H9 (cell line): ENCODE measurements at regions not wholly inside any gene's neighbourhood (a gene's known extent, or its start where the extent isn't known, plus 50 kb on each side); places are given as distances from the start of the nearest gene placed in this dataset.

Experiments
- DNase-seq: peaks from one replicate; pipeline ENCODE4 v3.0.0-alpha.2; 2017
- H2AFZ ChIP-seq: one replicate; pipeline ENCODE4 v1.6.1; 2013; ENCODE audit warnings: mild to moderate bottlenecking, low read length, control low read depth, moderate library complexity
- H2AK5ac ChIP-seq: 2 replicates; pipeline ENCODE4 v1.6.1; 2013; ENCODE audit warnings: low read length, control low read depth, mixed read lengths; ENCODE audit not compliant: insufficient read length
- H2BK120ac ChIP-seq: one replicate; pipeline ENCODE4 v1.6.1; 2013; ENCODE audit warnings: low read depth, mild to moderate bottlenecking, low read length, control low read depth, inconsistent platforms; ENCODE audit not compliant: poor library complexity, severe bottlenecking
- H2BK12ac ChIP-seq: 2 replicates; pipeline ENCODE4 v1.6.1; 2013; ENCODE audit warnings: low read length, control low read depth, mixed read lengths, low read depth; ENCODE audit not compliant: insufficient read length
- H2BK15ac ChIP-seq: 2 replicates; pipeline ENCODE4 v1.6.1; 2013; ENCODE audit warnings: low read depth, low read length, control low read depth
- H2BK20ac ChIP-seq: one replicate; pipeline ENCODE4 v1.6.1; 2013; ENCODE audit warnings: low read depth, mild to moderate bottlenecking, low read length, control low read depth, inconsistent platforms; ENCODE audit not compliant: poor library complexity, severe bottlenecking
- H2BK5ac ChIP-seq: 2 replicates; pipeline ENCODE4 v1.6.1; 2013; ENCODE audit warnings: low read length, control low read depth, mixed read lengths; ENCODE audit not compliant: insufficient read length
- H3K14ac ChIP-seq: 2 replicates; pipeline ENCODE4 v1.6.1; 2013; ENCODE audit warnings: low read length, control low read depth; ENCODE audit not compliant: insufficient read depth
- H3K18ac ChIP-seq: 2 replicates; pipeline ENCODE4 v1.6.1; 2013; ENCODE audit warnings: low read depth, mild to moderate bottlenecking, mixed read lengths, low read length, control low read depth; ENCODE audit not compliant: insufficient read length
- H3K23ac ChIP-seq: 2 replicates; pipeline ENCODE4 v1.6.1; 2013; ENCODE audit warnings: low read length, control low read depth, mixed read lengths, low read depth; ENCODE audit not compliant: insufficient read length
- H3K23me2 ChIP-seq: 2 replicates; pipeline ENCODE4 v1.6.1; 2013; ENCODE audit warnings: low read depth, mild to moderate bottlenecking, mixed read lengths, low read length, control low read depth; ENCODE audit not compliant: insufficient read length, poor library complexity, severe bottlenecking
- H3K27ac ChIP-seq: 2 replicates; pipeline ENCODE4 v1.5.1; 2013; ENCODE audit warnings: low read length, control low read depth, mixed read lengths, low read depth; ENCODE audit not compliant: insufficient read length
- H3K27me3 ChIP-seq: 2 replicates; pipeline ENCODE4 v1.6.1; 2013; ENCODE audit warnings: low read length, control low read depth, inconsistent platforms; ENCODE audit not compliant: insufficient read depth
- H3K4ac ChIP-seq: 2 replicates; pipeline ENCODE4 v1.6.1; 2013; ENCODE audit warnings: low read depth, mild to moderate bottlenecking, control low read depth, inconsistent platforms, low read length, moderate library complexity
- H3K4me1 ChIP-seq: 2 replicates; pipeline ENCODE4 v1.6.1; 2013; ENCODE audit warnings: low read length, control low read depth, inconsistent platforms; ENCODE audit not compliant: insufficient read depth
- H3K4me2 ChIP-seq: 2 replicates; pipeline ENCODE4 v1.6.1; 2013; ENCODE audit warnings: low read length, control low read depth, mixed read lengths; ENCODE audit not compliant: insufficient read length, insufficient read depth
- H3K56ac ChIP-seq: 2 replicates; pipeline ENCODE4 v1.6.1; 2013; ENCODE audit warnings: low read depth, mild to moderate bottlenecking, mixed read lengths, low read length, control low read depth; ENCODE audit not compliant: insufficient read length
- H3K79me1 ChIP-seq: 2 replicates; pipeline ENCODE4 v1.6.1; 2013; ENCODE audit warnings: low read depth, mild to moderate bottlenecking, moderate library complexity, low read length, control low read depth, inconsistent platforms; ENCODE audit not compliant: insufficient read depth, poor library complexity, severe bottlenecking
- H3K79me2 ChIP-seq: 2 replicates; pipeline ENCODE4 v1.6.1; 2013; ENCODE audit warnings: low read length, control low read depth, inconsistent platforms; ENCODE audit not compliant: insufficient read depth
- H3K9ac ChIP-seq: 2 replicates; pipeline ENCODE4 v1.6.1; 2013; ENCODE audit warnings: low read length, control low read depth, mixed read lengths; ENCODE audit not compliant: insufficient read length; ENCODE audit errors: extremely low read depth
- H3K9me3 ChIP-seq: one replicate; pipeline ENCODE4 v1.6.1; 2013; ENCODE audit warnings: low read depth, low read length, inconsistent platforms; ENCODE audit not compliant: control insufficient read depth
- H3T11ph ChIP-seq: one replicate; pipeline ENCODE4 v1.6.1; 2013; ENCODE audit warnings: mild to moderate bottlenecking, low read length, control low read depth, inconsistent platforms
- H4K20me1 ChIP-seq: one replicate; pipeline ENCODE4 v1.6.1; 2013; ENCODE audit not compliant: control insufficient read depth, insufficient read length, insufficient read depth
- H4K5ac ChIP-seq: 2 replicates; pipeline ENCODE4 v1.6.1; 2013; ENCODE audit warnings: low read depth, mild to moderate bottlenecking, mixed read lengths, low read length, control low read depth; ENCODE audit not compliant: insufficient read length
- H4K8ac ChIP-seq: replicated peaks from 2 replicates; pipeline ENCODE4 v1.6.1; 2013; ENCODE audit warnings: low read length, control low read depth, mixed read lengths, low read depth; ENCODE audit not compliant: insufficient read length
- H4K91ac ChIP-seq: 2 replicates; pipeline ENCODE4 v1.6.1; 2013; ENCODE audit warnings: low read depth, mild to moderate bottlenecking, moderate library complexity, mixed read lengths, low read length, control low read depth; ENCODE audit not compliant: insufficient read length
- H3K27ac Mint-ChIP-seq, 3 experiments: 2 replicates in 2 of 3; 3 replicates in 1 of 3; pipeline ENCODE4 v1.8.0; 2020 to 2021; ENCODE audit warnings: mixed read lengths in 3 of 3, mild to moderate bottlenecking in 1 of 3, moderate library complexity in 1 of 3
- H3K27me3 Mint-ChIP-seq: 2 replicates; pipeline ENCODE4 v1.8.0; 2021; ENCODE audit warnings: low read depth, mild to moderate bottlenecking, moderate library complexity, mixed read lengths
- H3K36me3 Mint-ChIP-seq, 3 experiments: 2 replicates in 2 of 3; 3 replicates in 1 of 3; pipeline ENCODE4 v1.8.0; 2020 to 2021; ENCODE audit warnings: low read depth in 3 of 3, mixed read lengths in 3 of 3; ENCODE audit not compliant: insufficient read depth in 1 of 3
- H3K4me1 Mint-ChIP-seq, 2 experiments: 2 replicates each; pipeline ENCODE4 v1.8.0; 2020; ENCODE audit warnings: mixed read lengths in 2 of 2
- H3K4me3 Mint-ChIP-seq, 2 experiments: 2 replicates in 1 of 2; 3 replicates in 1 of 2; pipeline ENCODE4 v1.8.0; 2020 to 2021; ENCODE audit warnings: mild to moderate bottlenecking in 2 of 2, mixed read lengths in 2 of 2, moderate library complexity in 1 of 2
- H3K9me3 Mint-ChIP-seq, 2 experiments: 2 replicates in 1 of 2; 3 replicates in 1 of 2; pipeline ENCODE4 v1.8.0; 2020; ENCODE audit warnings: mild to moderate bottlenecking in 2 of 2, mixed read lengths in 2 of 2, moderate library complexity in 1 of 2
- CTCF ChIP-seq: fragments of 200-600 bp; sonication (generic); conservative IDR thresholded peaks from 3 replicates; pipeline ENCODE4 v1.8.0; 2021; ENCODE audit warnings: antibody characterized with exemption, mild to moderate bottlenecking

- peaks cover 0 to 13% (median 4%) of the 10 kb centered on the region in 3 experiments; a peak in 5 of 7 replicates for H3K36me3 Mint-ChIP-seq
- no peak overlapping the region for H3K27ac Mint-ChIP-seq
- Histone ChIP-seq H3K9me3 (peaks cover 4% of the 10 kb centered on the region), H2BK20ac (no peak overlapping the region), H2BK120ac (no peak overlapping the region), H4K20me1 (no peaks in the 10 kb centered on the region), H3K79me2 (no peaks in the 10 kb centered on the region), H3K9ac (no peak overlapping the region), H3K4me1 (no peaks in the 10 kb centered on the region), H2BK12ac (no peak overlapping the region), H3K79me1 (no peaks in the 10 kb centered on the region), H2AK5ac (no peak overlapping the region), H4K8ac (no peak overlapping the region), H3K23ac (no peak overlapping the region), H3K4ac (no peak overlapping the region), H3K27me3 (no peaks in the 10 kb centered on the region), H4K91ac (no peak overlapping the region), H3K14ac (no peak overlapping the region), H2BK15ac (no peak overlapping the region), H3K18ac (no peak overlapping the region), H2BK5ac (no peak overlapping the region), H3K23me2 (no peaks in the 10 kb centered on the region), H3T11ph (no peak overlapping the region), H3K56ac (no peak overlapping the region), H3K27ac (no peak overlapping the region), H4K5ac (no peak overlapping the region), H2AFZ (no peak overlapping the region), H3K4me2 (no peak overlapping the region)
- H3K4me3 Mint-ChIP-seq: no peak overlapping the region
- H3K4me1 Mint-ChIP-seq: peaks cover 0 to 2% of the 10 kb centered on the region in 2 experiments; a peak in 3 of 4 replicates
- no peak for TF ChIP-seq CTCF
- peaks cover 61% of the 10 kb centered on the region for H3K27me3 Mint-ChIP-seq
- H3K9me3 Mint-ChIP-seq: peaks cover 29 to 30% of the 10 kb centered on the region in 2 experiments
- no peak for DNase-seq
Observed at GRCh38 chr16:86024210-86024609, 125.2 kb downstream of the IRF8 start.
